ENCODE measurements at regions not wholly inside any gene's neighbourhood (a gene's known extent, or its start where the extent isn't known, plus 50 kb on each side); places are given as distances from the start of the nearest gene placed in this dataset.
"Not testable (repeated sequence)": the region's sequence is repeated elsewhere in the genome, so short reads cannot be mapped to it uniquely, and the experiment has no call there.

DNA sequence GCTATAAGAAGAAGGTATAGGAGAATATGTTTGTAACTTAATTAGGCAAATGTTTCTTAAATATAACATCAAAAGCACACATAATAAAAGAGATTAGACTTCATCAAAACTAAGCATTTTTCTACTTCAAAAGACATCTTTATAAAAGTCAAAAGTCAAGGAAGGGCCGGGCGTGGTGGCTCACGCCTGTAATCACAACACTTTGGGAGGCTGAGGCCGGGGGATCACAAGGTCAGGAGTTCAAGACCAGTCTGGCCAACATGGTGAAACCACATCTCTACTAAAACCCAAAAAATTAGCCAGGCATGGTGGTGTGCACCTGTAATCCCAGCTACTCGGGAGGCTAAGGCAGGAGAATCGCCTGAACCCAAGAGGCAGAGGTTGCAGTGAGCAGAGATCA lies 951.0 kb upstream of the C9orf72 start:
- not testable (repeated sequence) for TF ChIP-seq POLR2AphosphoS5 (IDR thresholded peaks at IDR 0.05; ENCODE audit: low read depth, low read length); CTCF (IDR thresholded peaks at IDR 0.05); SIN3A (IDR thresholded peaks at IDR 0.05; ENCODE audit: borderline replicate concordance, insufficient read depth, low read depth, low read length); REST (IDR thresholded peaks at IDR 0.05; ENCODE audit: insufficient read depth in 1 of 2, low read depth in 2 of 2, low read length in 1 of 2)
